Testis (tissue), 2 donors: ENCODE measurements at regions not wholly inside any gene's neighbourhood (a gene's known extent, or its start where the extent isn't known, plus 50 kb on each side); places are given as distances from the start of the nearest gene placed in this dataset.

Experiments used
- DNase-seq: peaks from one replicate; pipeline ENCODE4 v3.0.0-alpha.2; 2019
- H3K27ac ChIP-seq, 2 donors: fragments of 200-600 bp; sonication (generic); one replicate each; pipeline ENCODE4 v1.5.1; 2019
- H3K27me3 ChIP-seq: fragments of 200-600 bp; sonication (generic); one replicate; pipeline ENCODE4 v1.5.1; 2019
- H3K36me3 ChIP-seq: fragments of 200-600 bp; sonication (generic); one replicate; pipeline ENCODE4 v1.5.1; 2017; ENCODE audit warnings: low read depth; ENCODE audit errors: missing control alignments
- H3K4me1 ChIP-seq: fragments of 200-600 bp; sonication (generic); one replicate; pipeline ENCODE4 v1.5.1; 2019
- H3K4me3 ChIP-seq, 2 donors: fragments of 200-600 bp; sonication (generic); one replicate each; pipeline ENCODE4 v1.5.1; 2017 to 2019
- H3K9me3 ChIP-seq: fragments of 200-600 bp; sonication (generic); one replicate; pipeline ENCODE4 v1.5.1; 2017
- CTCF ChIP-seq, 3 experiments: fragments of 450-650 bp in 2 of 3; fragments of 200-600 bp in 1 of 3; sonication (generic) in 1 of 3; IDR thresholded peaks; one replicate each; pipeline ENCODE4 v1.5.1; 2016 to 2019; ENCODE audit warnings: antibody characterized with exemption in 3 of 3, mild to moderate bottlenecking in 2 of 3, moderate library complexity in 1 of 3
- POLR2A ChIP-seq: fragments of 450-650 bp; IDR thresholded peaks from one replicate; pipeline ENCODE4 v1.6.1; 2017; ENCODE audit warnings: antibody characterized with exemption, mild to moderate bottlenecking, moderate library complexity
- WGBS, 2 donors: methylation state at CpG; one replicate each; pipeline ENCODE4 v1.1.5; 2018; 5-methylcytosine and 5-hydroxymethylcytosine counted together
- intact Hi-C: fragments of 100-400 bp; cut with DNase I; formaldehyde crosslinking; loops from one replicate; pipeline ENCODE4 v1.15.1; 2023; ENCODE audit warnings: low total_unique reads

GRCh38 chr9:81370650-81371049, 318.7 kb downstream of the TLE1 start:
- WGBS, 2 donors, result 77 to 79% methylated on average over 7 of the region's 7 CpGs
- Histone ChIP-seq H3K27ac (no peak overlapping the region), H3K27me3 (no peaks in the 10 kb centered on the region), H3K9me3 (no peaks in the 10 kb centered on the region), H3K36me3 (no peaks in the 10 kb centered on the region), H3K4me1 (peaks cover 3% of the 10 kb centered on the region), H3K4me3 (no peak overlapping the region)
- TF ChIP-seq POLR2A (no peak), CTCF (IDR thresholded peaks at IDR 0.05) (no peak)
- no peak for DNase-seq
- intact Hi-C loops, result no loop called here

GRCh38 chr9:81370096-81370495, 319.3 kb downstream of the TLE1 start:
- Histone ChIP-seq H3K36me3 (no peaks in the 10 kb centered on the region), H3K27ac (no peak overlapping the region), H3K9me3 (no peaks in the 10 kb centered on the region), H3K4me3 (no peak overlapping the region), H3K4me1 (peaks cover 1% of the 10 kb centered on the region), H3K27me3 (no peaks in the 10 kb centered on the region)
- no peak for TF ChIP-seq CTCF (IDR thresholded peaks at IDR 0.05)
- no peak for TF ChIP-seq POLR2A
- intact Hi-C loops, result no loop called here
- DNase-seq, result no peak
- 81 to 83% methylated on average over 3 of the region's 3 CpGs for WGBS, 2 donors

GRCh38 chr9:81369121-81369520, 320.2 kb downstream of the TLE1 start:
- intact Hi-C loops, result no loop called here
- no peak for TF ChIP-seq CTCF (IDR thresholded peaks at IDR 0.05)
- no peak for TF ChIP-seq POLR2A

GRCh38 chr9:81363916-81364480, 325.3 kb downstream of the TLE1 start:
- Histone ChIP-seq H3K4me1 (no peaks in the 10 kb centered on the region), H3K36me3 (no peaks in the 10 kb centered on the region), H3K4me3 (no peak overlapping the region), H3K9me3 (no peaks in the 10 kb centered on the region), H3K27ac (no peak overlapping the region), H3K27me3 (no peaks in the 10 kb centered on the region)
- no peak for DNase-seq
- intact Hi-C loops, result no loop called here
- no peak for TF ChIP-seq CTCF (IDR thresholded peaks at IDR 0.05)
- TF ChIP-seq POLR2A, result no peak
- WGBS, 2 donors, result 93 to 94% methylated on average over 5 to 6 of the region's 6 CpGs

More at GRCh38 chr9:81369121-81369520, 320.2 kb downstream of the TLE1 start:
- 93 to 95% methylated on average over 1 of the region's 1 CpG for WGBS, 2 donors
- DNase-seq, result no peak
- Histone ChIP-seq H3K27ac (no peak overlapping the region), H3K36me3 (no peaks in the 10 kb centered on the region), H3K27me3 (no peaks in the 10 kb centered on the region), H3K4me3 (no peak overlapping the region), H3K9me3 (no peaks in the 10 kb centered on the region), H3K4me1 (no peaks in the 10 kb centered on the region)

GRCh38 chr9:81361296-81361695, 328.1 kb downstream of the TLE1 start:
- DNase-seq, result no peak
- Histone ChIP-seq H3K36me3 (no peaks in the 10 kb centered on the region), H3K27ac (no peak overlapping the region), H3K4me1 (no peaks in the 10 kb centered on the region), H3K27me3 (no peaks in the 10 kb centered on the region), H3K9me3 (no peaks in the 10 kb centered on the region), H3K4me3 (no peak overlapping the region)
- intact Hi-C loops, result no loop called here
- 87 to 96% methylated on average over 2 of the region's 2 CpGs for WGBS, 2 donors
- TF ChIP-seq POLR2A (no peak), CTCF (IDR thresholded peaks at IDR 0.05) (no peak)
